ENCODE measurements at regions not wholly inside any gene's neighbourhood (a gene's known extent, or its start where the extent isn't known, plus 50 kb on each side); places are given as distances from the start of the nearest gene placed in this dataset.

DNA sequence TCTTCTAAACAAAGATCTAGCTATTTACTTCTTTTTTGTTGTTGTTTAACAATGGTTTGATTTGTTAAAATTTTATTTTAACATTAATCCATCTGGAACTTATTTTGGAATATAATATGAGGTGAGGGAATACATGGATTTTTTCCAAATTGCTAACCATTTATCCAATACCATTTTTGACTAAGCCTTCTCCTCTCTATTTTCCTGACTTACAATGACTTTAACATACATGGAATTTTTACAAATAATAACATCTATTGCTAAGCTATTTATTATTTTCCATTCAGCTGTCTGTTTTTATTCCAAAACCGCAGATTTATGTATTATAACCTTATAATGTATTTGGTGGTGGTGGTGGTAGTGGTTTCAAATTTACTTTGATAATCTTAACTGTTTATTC, 420.3 kb upstream of the ADGRL2 start:
- 81 to 86% methylated on average over 1 of the region's 1 CpG for WGBS, 2 donors
- intact Hi-C loops (cut with DNase I): no loop called here

DNA sequence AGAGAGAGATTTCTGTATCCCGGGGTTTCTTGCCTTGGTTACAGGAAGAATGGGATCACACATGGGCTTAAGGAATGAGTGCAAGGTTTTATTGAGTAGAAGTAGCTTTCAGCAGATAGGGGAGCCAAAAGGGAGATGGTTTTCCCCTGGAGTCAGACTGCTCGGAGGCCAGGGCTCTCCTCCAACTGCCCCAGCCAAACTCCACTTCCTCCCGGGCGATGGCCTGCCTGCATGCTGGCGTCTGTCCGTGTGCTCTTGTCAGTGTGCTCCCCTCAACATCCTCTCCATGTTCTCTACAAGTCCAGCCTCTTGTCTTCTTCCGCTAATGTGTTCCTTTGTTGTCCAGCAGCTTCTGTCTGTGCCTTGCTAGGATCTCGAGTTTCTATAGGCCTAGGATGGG, 421.3 kb upstream of the ADGRL2 start:
- TF ChIP-seq, protein P1, sequence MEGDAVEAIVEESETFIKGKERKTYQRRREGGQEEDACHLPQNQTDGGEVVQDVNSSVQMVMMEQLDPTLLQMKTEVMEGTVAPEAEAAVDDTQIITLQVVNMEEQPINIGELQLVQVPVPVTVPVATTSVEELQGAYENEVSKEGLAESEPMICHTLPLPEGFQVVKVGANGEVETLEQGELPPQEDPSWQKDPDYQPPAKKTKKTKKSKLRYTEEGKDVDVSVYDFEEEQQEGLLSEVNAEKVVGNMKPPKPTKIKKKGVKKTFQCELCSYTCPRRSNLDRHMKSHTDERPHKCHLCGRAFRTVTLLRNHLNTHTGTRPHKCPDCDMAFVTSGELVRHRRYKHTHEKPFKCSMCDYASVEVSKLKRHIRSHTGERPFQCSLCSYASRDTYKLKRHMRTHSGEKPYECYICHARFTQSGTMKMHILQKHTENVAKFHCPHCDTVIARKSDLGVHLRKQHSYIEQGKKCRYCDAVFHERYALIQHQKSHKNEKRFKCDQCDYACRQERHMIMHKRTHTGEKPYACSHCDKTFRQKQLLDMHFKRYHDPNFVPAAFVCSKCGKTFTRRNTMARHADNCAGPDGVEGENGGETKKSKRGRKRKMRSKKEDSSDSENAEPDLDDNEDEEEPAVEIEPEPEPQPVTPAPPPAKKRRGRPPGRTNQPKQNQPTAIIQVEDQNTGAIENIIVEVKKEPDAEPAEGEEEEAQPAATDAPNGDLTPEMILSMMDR (IDR thresholded peaks at IDR 0.05): no peak
- TF ChIP-seq POLR2A (IDR thresholded peaks at IDR 0.05): no peak
- Histone ChIP-seq H3K36me3 (no peaks in the 10 kb centered on the region), H3K9me3 (no peaks in the 10 kb centered on the region), H3K4me3 (no peak overlapping the region), H3K27ac (no peak overlapping the region), H3K27me3 (no peaks in the 10 kb centered on the region), H3K4me1 (no peaks in the 10 kb centered on the region)
- intact Hi-C loops (cut with DNase I): no loop called here
- no peak for DNase-seq
- WGBS, 2 donors: 88 to 98% methylated on average over 6 to 8 of the region's 8 CpGs

More for the DNA sequence above, 420.3 kb upstream of the ADGRL2 start:
- Histone ChIP-seq H3K9me3 (no peaks in the 10 kb centered on the region), H3K4me3 (no peak overlapping the region), H3K27me3 (no peaks in the 10 kb centered on the region), H3K27ac (no peak overlapping the region), H3K36me3 (no peaks in the 10 kb centered on the region), H3K4me1 (no peaks in the 10 kb centered on the region)
- TF ChIP-seq, protein P1 (IDR thresholded peaks at IDR 0.05): no peak
- TF ChIP-seq POLR2A (IDR thresholded peaks at IDR 0.05): no peak
- DNase-seq: no peak

DNA sequence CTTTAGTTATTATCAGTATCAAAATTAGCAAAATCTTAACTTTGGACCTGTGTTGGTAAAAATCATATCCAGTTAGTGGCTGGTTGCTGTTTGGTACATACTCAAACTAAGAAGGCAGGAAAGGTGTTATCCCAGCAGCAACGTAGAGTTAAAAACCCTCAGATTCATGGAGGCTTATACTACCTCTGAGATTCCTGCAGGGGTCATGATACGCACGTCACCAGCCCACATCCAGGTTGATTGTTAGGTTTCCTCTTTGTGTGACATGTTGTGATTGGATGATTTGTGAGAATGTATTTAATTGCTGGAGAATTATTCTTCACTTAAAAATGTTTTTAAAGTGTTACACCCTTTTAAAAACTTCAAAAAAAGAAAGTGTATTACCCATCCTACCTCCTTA, 423.3 kb upstream of the ADGRL2 start:
- no peaks in the 10 kb centered on the region for H3K27me3 ChIP-seq
- H3K4me3 ChIP-seq: no peak overlapping the region
- no peaks in the 10 kb centered on the region for H3K4me1 ChIP-seq
- intact Hi-C loops (cut with DNase I): no loop called here
- 79 to 90% methylated on average over 3 of the region's 3 CpGs for WGBS, 2 donors
- no peak for TF ChIP-seq POLR2A (IDR thresholded peaks at IDR 0.05)
- TF ChIP-seq, protein P1 (IDR thresholded peaks at IDR 0.05): no peak
- H3K36me3 ChIP-seq: no peaks in the 10 kb centered on the region
- DNase-seq: no peak
- H3K27ac ChIP-seq: no peak overlapping the region
- H3K9me3 ChIP-seq: no peaks in the 10 kb centered on the region

DNA sequence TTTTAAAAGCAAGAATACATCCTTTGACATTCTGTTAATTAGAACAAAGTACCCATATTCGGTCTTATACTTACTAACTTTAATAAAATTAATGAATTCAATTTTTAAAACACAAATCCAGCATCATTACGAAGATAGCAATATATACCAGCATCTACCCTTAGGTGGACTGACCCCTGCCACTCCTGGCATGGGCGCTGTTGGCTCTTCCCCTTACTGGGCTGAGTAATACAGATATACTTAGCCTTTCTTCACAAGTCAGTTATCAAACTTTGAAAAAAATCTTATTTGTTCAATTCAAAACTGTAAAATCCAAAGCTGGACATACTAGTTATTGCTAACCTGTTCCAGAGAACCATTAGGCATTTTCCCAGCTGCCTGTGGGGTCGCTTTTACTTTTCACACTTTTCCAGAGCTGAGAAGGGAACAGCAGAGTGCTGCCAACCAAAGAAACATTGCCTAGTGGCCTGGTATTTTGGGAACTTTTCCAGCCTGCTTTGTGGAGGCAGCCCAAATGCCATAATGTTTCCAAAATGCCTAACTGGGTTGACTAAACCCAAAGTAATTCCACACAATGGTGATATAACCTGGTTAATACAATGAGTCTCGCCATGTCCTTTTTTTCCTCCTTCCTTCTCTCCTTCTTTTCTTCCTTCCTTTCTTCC, 424.7 kb upstream of the ADGRL2 start:
- TF ChIP-seq POLR2A (IDR thresholded peaks at IDR 0.05): no peak
- TF ChIP-seq, protein P1 (IDR thresholded peaks at IDR 0.05): no peak
- H3K4me1 ChIP-seq: no peaks in the 10 kb centered on the region
- no peak overlapping the region for H3K4me3 ChIP-seq
- H3K27ac ChIP-seq: no peak overlapping the region
- no peak for DNase-seq
- no peaks in the 10 kb centered on the region for H3K36me3 ChIP-seq
- 64 to 72% methylated on average over 5 of the region's 5 CpGs for WGBS, 2 donors
- H3K27me3 ChIP-seq: no peaks in the 10 kb centered on the region
- intact Hi-C loops (cut with DNase I): no loop called here
- no peaks in the 10 kb centered on the region for H3K9me3 ChIP-seq

DNA sequence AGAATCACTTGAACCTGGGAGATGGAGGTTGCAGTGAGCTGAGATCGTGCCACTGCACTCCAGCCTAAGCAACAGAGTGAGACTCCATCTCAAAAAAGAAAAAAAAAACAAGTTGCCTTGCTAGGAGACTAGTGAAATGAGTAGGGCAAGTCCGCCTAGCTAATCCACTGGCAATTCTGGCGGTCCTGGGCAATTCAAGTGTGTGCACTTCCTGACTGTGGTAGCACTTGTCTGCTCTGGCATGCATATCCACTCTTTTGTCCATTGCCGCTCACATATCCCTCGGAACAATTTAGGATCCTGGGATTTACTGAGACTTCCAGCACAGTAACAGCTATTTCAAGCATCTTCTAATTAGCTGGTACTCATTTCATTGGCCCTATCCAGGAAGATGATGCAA, 426.3 kb upstream of the ADGRL2 start:
- intact Hi-C loops (cut with DNase I): no loop called here
- Histone ChIP-seq H3K4me3 (no peak overlapping the region), H3K27ac (no peak overlapping the region), H3K36me3 (no peaks in the 10 kb centered on the region), H3K4me1 (no peaks in the 10 kb centered on the region), H3K9me3 (no peaks in the 10 kb centered on the region), H3K27me3 (no peaks in the 10 kb centered on the region)
- TF ChIP-seq, protein P1 (IDR thresholded peaks at IDR 0.05): no peak
- no peak for TF ChIP-seq POLR2A (IDR thresholded peaks at IDR 0.05)
- 80 to 87% methylated on average over 4 of the region's 5 CpGs for WGBS, 2 donors
- no peak for DNase-seq
